GM18858 (cell line): ENCODE measurements at regions not wholly inside any gene's neighbourhood (a gene's known extent, or its start where the extent isn't known, plus 50 kb on each side); places are given as distances from the start of the nearest gene placed in this dataset.

Experiments used
- ATAC-seq: cut with Tn5 transposase; IDR thresholded peaks from one replicate; pipeline ENCODE4 v1.9.1; 2021; ENCODE audit not compliant: unreplicated experiment

GRCh38 chr6:14791526-14791925 is 454.3 kb upstream of the JARID2 start:
- ATAC-seq: no peak

- no peak for ATAC-seq
Observed at GRCh38 chr6:14792118-14792955, 453.5 kb upstream of the JARID2 start.

GRCh38 chr6:14795451-14795850 is 450.4 kb upstream of the JARID2 start:
- no peak for ATAC-seq

GRCh38 chr6:14796974-14797762 is 448.7 kb upstream of the JARID2 start:
- no peak for ATAC-seq

GRCh38 chr6:14797875-14798593 is 447.8 kb upstream of the JARID2 start:
- no peak for ATAC-seq

GRCh38 chr6:14798594-14798982 is 447.3 kb upstream of the JARID2 start:
- ATAC-seq: no peak

- ATAC-seq: no peak
Observed at GRCh38 chr6:14798996-14799588, 446.8 kb upstream of the JARID2 start.

GRCh38 chr6:14799928-14800327 is 445.9 kb upstream of the JARID2 start:
- ATAC-seq: no peak

GRCh38 chr6:14802514-14803160 is 443.2 kb upstream of the JARID2 start:
- ATAC-seq: no peak

- no peak for ATAC-seq
Observed at GRCh38 chr6:14804001-14804784, 441.7 kb upstream of the JARID2 start.

- ATAC-seq: no peak
Observed at GRCh38 chr6:14804785-14805210, 441.1 kb upstream of the JARID2 start.

GRCh38 chr6:14806101-14806500 is 439.8 kb upstream of the JARID2 start:
- ATAC-seq: no peak

GRCh38 chr6:14807130-14807529 is 438.7 kb upstream of the JARID2 start:
- no peak for ATAC-seq

- ATAC-seq: no peak
Observed at GRCh38 chr6:14807971-14808370, 437.9 kb upstream of the JARID2 start.

GRCh38 chr6:14810021-14810420 is 435.8 kb upstream of the JARID2 start:
- ATAC-seq: no peak

GRCh38 chr6:14811775-14812428 is 434.0 kb upstream of the JARID2 start:
- ATAC-seq: no peak

- ATAC-seq: no peak
Observed at GRCh38 chr6:14814016-14814415, 431.9 kb upstream of the JARID2 start.

- ATAC-seq: no peak
Observed at GRCh38 chr6:14816116-14816859, 429.6 kb upstream of the JARID2 start.

- ATAC-seq: no peak
Observed at GRCh38 chr6:14817074-14817473, 428.8 kb upstream of the JARID2 start.
